ENCODE measurements at regions not wholly inside any gene's neighbourhood (a gene's known extent, or its start where the extent isn't known, plus 50 kb on each side); places are given as distances from the start of the nearest gene placed in this dataset.

DNA sequence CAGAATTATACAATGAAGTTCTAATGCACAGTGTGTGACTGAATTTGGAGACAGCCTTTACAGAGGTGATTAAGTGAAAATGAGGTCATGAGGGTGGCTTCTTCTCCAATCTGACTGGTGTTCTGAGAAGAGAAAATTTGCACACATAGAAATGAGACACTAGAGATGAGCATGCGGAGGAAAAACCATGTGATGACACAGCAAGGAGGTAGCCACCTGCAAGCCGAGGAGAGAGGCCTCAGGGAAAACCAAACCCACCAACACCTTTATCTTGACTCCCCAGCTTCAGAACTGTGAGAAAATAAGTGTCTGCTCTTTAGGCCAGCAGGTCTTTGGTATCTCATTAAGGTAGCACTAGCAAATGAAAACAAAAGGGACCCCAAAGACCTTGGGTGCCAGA lies 93.2 kb downstream of the GGTLC2 start:
- no peak for TF ChIP-seq CTCF (IDR thresholded peaks at IDR 0.05; ENCODE audit: control extremely low read depth, extremely low read depth, low read depth, missing control alignments)
- DNase-seq (ENCODE audit: extremely low spot score): no peak
- POLR2A ChIA-PET: no interaction called here
- CTCF ChIA-PET: interaction anchor here (1.3 to 4.0 kb wide), 4 partner anchors 8 to 72 kb away, joined by 3 to 22 read pairs (median 5); no protein-coding TSS in a partner anchor

DNA sequence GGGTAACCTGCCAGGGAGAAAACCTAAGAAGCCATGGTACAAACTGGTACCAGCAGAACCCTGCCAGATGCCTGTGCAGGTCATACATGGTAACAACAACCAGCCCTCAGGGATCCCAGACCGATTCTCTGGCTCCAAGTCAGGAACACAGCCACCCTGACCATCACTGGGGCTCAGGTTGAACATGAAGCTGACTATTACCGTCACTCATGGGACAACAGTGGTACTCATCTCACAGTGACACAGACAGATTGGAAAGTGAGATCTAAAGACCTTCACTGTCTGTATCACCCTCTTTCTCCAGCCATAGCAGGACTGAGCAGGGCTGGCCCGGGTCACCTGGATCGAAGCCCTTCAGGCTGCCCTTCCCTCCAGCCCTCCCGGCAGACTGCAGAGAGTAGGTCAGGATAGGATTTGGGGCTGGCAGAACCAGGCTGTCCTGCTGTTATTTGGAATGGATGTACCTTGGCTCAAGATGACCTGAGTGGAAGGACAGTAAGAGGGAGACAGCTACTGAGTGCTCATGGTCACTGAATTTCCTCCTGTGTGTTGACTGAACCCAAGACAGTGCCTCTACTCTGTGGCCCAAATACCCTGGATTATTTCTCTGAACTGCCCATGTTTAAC lies 94.7 kb downstream of the GGTLC2 start:
- ChIA-PET POLR2A (no interaction called here), CTCF (interaction anchor here (9.9 kb wide), 1 partner anchor 15 kb away, joined by 137 read pairs; no protein-coding TSS in a partner anchor)
- DNase-seq (ENCODE audit: extremely low spot score): no peak
- TF ChIP-seq CTCF (IDR thresholded peaks at IDR 0.05; ENCODE audit: control extremely low read depth, extremely low read depth, low read depth, missing control alignments): no peak

DNA sequence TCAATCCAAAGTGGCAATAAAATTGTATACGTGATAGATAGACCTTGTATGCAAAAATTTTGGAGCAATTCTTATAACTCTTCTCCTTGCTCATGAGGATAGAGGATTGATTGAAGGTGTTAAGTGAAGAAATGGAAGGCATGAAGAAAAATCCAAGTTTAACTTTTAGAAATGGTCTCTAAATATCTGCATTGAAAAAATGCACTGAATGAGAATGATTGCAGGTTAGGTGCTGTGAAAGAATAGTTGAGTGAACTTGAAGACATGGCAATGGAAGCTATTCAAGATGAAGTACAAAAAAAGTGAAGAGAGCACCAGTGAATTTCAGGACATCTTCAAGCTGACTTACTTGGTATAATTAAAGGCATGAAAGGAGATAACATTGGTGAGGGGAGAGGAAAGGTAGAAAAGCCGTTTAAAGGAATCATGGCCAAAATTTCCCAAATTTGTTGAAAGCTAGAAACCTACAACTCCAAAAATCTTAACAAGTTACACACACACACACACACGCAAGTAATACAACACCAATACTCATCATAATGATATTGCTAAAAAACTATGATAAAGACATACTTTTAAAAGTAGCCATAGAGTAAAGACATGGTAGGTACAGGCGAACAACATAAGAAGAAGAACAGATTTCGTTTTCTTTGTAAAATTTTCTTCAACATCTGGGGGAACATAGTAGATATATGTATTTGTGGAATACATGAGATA lies 96.3 kb downstream of the GGTLC2 start:
- no peak for DNase-seq (ENCODE audit: extremely low spot score)
- ChIA-PET CTCF (interaction anchor here (1.0 to 9.9 kb wide), 3 partner anchors 13 to 37 kb away, joined by 3 to 137 read pairs (median 45); no protein-coding TSS in a partner anchor), POLR2A (no interaction called here)
- TF ChIP-seq CTCF (IDR thresholded peaks at IDR 0.05; ENCODE audit: control extremely low read depth, extremely low read depth, low read depth, missing control alignments): no peak

- POLR2A ChIA-PET: no interaction called here
- no peak for TF ChIP-seq CTCF (IDR thresholded peaks at IDR 0.05; ENCODE audit: control extremely low read depth, extremely low read depth, low read depth, missing control alignments)
- DNase-seq (ENCODE audit: extremely low spot score): no peak
- CTCF ChIA-PET: interaction anchor here (1.0 to 9.9 kb wide), 4 partner anchors 11 to 39 kb away, joined by 3 to 137 read pairs (median 26); no protein-coding TSS in a partner anchor
Observed at GRCh38 chr22:22741843-22742242, 97.4 kb downstream of the GGTLC2 start.

GRCh38 chr22:22742641-22743040 lies 98.2 kb downstream of the GGTLC2 start:
- ChIA-PET POLR2A (no interaction called here), CTCF (interaction anchor here (1.6 to 9.9 kb wide), 5 partner anchors 11 to 155 kb away, joined by 4 to 137 read pairs (median 7); no protein-coding TSS in a partner anchor)
- no peak for TF ChIP-seq CTCF (IDR thresholded peaks at IDR 0.05; ENCODE audit: control extremely low read depth, extremely low read depth, low read depth, missing control alignments)
- DNase-seq (ENCODE audit: extremely low spot score): no peak

DNA sequence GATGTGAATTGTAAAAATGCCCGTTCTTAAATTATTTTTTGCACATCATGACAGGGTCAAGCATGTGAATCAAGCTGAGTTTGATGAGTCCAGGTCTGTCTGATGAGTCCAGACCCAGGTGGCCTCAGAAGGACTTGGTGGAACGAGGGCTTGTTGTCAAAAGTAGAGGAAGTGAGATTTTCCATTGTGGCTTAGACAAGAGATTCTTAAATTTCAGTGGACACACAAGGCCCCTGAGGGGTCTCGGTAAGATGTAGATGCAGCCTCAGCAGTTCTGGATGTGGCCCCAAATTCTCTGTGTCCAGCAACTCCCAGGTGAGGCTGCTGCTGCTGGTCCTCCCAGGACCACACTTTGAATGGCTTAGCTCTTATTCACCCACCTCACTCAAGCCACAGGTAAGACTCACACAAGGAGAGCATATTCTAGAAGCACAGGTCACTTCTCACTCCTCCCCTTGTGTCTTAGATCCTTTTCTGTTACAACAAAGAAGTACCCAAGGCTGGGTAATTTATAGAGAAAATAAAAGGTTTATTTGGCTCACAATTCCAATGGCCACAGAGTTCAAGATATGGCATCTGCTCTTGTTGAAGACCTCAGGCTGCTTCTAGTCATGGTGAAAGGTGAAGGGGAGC lies 98.8 kb downstream of the GGTLC2 start:
- no peak for TF ChIP-seq CTCF (IDR thresholded peaks at IDR 0.05; ENCODE audit: control extremely low read depth, extremely low read depth, low read depth, missing control alignments)
- ChIA-PET CTCF (interaction anchor here (1.6 to 9.9 kb wide), 7 partner anchors 10 to 157 kb away, joined by 3 to 137 read pairs (median 7); no protein-coding TSS in a partner anchor), POLR2A (no interaction called here)

More for the DNA sequence above, 98.8 kb downstream of the GGTLC2 start:
- DNase-seq (ENCODE audit: extremely low spot score): no peak

Measured in GM10248 (cell line).